BLaER1 (cell line): ENCODE measurements at regions not wholly inside any gene's neighbourhood (a gene's known extent, or its start where the extent isn't known, plus 50 kb on each side); places are given as distances from the start of the nearest gene placed in this dataset.
"Not testable (repeated sequence)": the region's sequence is repeated elsewhere in the genome, so short reads cannot be mapped to it uniquely, and the experiment has no call there.

ENCODE experiments used
- H3K27ac ChIP-seq: shearing (Covaris generic); formaldehyde crosslinking; 2 replicates; pipeline ENCODE4 v1.8.1; 2022
- H3K27me3 ChIP-seq: shearing (Covaris generic); formaldehyde crosslinking; 2 replicates; pipeline ENCODE4 v1.8.1; 2022
- H3K36me3 ChIP-seq: shearing (Covaris generic); formaldehyde crosslinking; 2 replicates; pipeline ENCODE4 v1.8.1; 2022
- H3K4me1 ChIP-seq: shearing (Covaris generic); formaldehyde crosslinking; 2 replicates; pipeline ENCODE4 v1.8.1; 2022
- H3K4me2 ChIP-seq: shearing (Covaris generic); formaldehyde crosslinking; 2 replicates; pipeline ENCODE4 v1.8.1; 2022
- H3K4me3 ChIP-seq: shearing (Covaris generic); formaldehyde crosslinking; 2 replicates; pipeline ENCODE4 v1.8.1; 2022
- H3K9ac ChIP-seq: shearing (Covaris generic); formaldehyde crosslinking; 2 replicates; pipeline ENCODE4 v1.8.1; 2022
- H3K9me3 ChIP-seq: shearing (Covaris generic); formaldehyde crosslinking; 2 replicates; pipeline ENCODE4 v1.8.1; 2022
- H4K20me1 ChIP-seq: shearing (Covaris generic); formaldehyde crosslinking; 2 replicates; pipeline ENCODE4 v1.8.1; 2022
- Cebpa-rat ChIP-seq: shearing (Covaris generic); IDR thresholded peaks from 2 replicates; pipeline ENCODE4 v1.8.1; 2022

GRCh38 chr10:44259090-44259874 lies 125.6 kb downstream of the CXCL12 start:
- Histone ChIP-seq H4K20me1 (no peaks in the 10 kb centered on the region), H3K4me3 (no peak overlapping the region), H3K9ac (no peak overlapping the region), H3K27ac (no peak overlapping the region), H3K4me1 (no peaks in the 10 kb centered on the region), H3K27me3 (no peaks in the 10 kb centered on the region), H3K9me3 (no peaks in the 10 kb centered on the region), H3K36me3 (no peaks in the 10 kb centered on the region), H3K4me2 (no peak overlapping the region)
- no peak for TF ChIP-seq Cebpa-rat

- H3K9ac ChIP-seq = no peak overlapping the region
- H3K27me3 ChIP-seq = no peaks in the 10 kb centered on the region
- H3K4me3 ChIP-seq = no peak overlapping the region
- TF ChIP-seq Cebpa-rat = no peak
- H3K9me3 ChIP-seq = no peaks in the 10 kb centered on the region
- H3K27ac ChIP-seq = no peak overlapping the region
- H3K36me3 ChIP-seq = no peaks in the 10 kb centered on the region
- no peaks in the 10 kb centered on the region for H4K20me1 ChIP-seq
- no peak overlapping the region for H3K4me2 ChIP-seq
- no peaks in the 10 kb centered on the region for H3K4me1 ChIP-seq
Measured at GRCh38 chr10:44258460-44259089, 126.3 kb downstream of the CXCL12 start.

DNA sequence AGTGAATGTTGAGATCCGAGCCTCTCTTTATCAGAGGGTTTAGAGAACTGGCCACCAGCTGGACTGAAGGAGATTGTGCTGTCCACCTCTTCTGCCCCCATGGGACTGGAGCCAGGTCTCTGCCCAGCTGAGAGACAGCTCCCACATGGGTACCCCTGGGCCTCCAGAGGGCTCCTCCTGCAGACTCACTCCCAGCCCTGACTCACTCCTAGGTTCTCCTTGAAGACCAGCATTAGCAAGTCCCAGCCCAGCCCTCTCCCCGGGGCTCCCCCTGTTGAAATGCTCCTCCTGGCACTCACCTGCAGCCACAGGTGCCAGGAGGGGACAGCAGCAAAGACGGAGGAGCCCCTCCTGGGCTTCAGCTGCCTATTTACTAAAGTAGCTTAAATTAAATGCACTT lies 126.9 kb downstream of the CXCL12 start:
- Histone ChIP-seq H3K4me2 (no peak overlapping the region), H3K9ac (no peak overlapping the region), H3K27me3 (no peaks in the 10 kb centered on the region), H3K4me1 (no peaks in the 10 kb centered on the region), H3K36me3 (no peaks in the 10 kb centered on the region), H4K20me1 (no peaks in the 10 kb centered on the region), H3K27ac (no peak overlapping the region), H3K9me3 (no peaks in the 10 kb centered on the region), H3K4me3 (no peak overlapping the region)
- TF ChIP-seq Cebpa-rat = no peak

DNA sequence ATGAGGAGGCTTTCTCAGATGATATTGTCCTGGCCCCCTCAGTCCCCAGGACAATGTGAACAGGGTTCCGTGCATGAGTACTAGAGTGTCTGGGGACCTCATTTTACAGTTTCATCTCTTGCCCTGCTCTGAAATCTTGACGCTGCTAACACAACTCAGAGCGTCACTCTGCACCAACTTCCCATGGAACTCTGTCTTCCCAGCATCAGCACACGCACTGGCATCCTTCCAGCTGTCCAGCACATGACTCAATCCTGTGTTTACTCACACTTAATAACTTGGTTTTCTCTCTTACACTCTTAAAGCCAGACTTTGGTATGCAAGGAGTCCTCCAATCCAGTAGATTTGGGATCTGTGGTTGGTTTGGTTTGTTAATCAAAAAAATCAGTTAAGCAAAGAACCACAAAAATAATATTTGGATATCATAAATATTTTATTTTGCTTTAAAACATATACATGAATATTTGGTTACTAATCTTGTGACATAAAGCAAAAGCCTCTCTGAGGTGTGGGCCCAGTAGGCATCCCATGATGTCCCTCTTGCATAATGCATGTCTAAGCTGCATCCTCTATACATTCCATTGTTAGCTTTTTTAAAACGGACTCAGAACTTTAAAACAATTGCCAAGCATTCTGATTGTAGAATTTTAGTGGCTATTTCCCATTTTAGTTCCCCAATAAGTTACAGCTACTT lies 131.0 kb downstream of the CXCL12 start:
- Histone ChIP-seq H3K4me1 (no peaks in the 10 kb centered on the region), H3K9me3 (no peaks in the 10 kb centered on the region; the same call in 1 of the 2 replicates), H3K36me3 (no peaks in the 10 kb centered on the region), H3K9ac (no peak overlapping the region), H3K4me2 (no peak overlapping the region), H3K4me3 (no peak overlapping the region), H3K27me3 (no peaks in the 10 kb centered on the region), H3K27ac (no peak overlapping the region), H4K20me1 (no peaks in the 10 kb centered on the region)
- no peak for TF ChIP-seq Cebpa-rat

GRCh38 chr10:44252631-44253030 lies 132.3 kb downstream of the CXCL12 start:
- H3K4me1 ChIP-seq, H3K36me3 ChIP-seq, H3K27ac ChIP-seq, H3K9ac ChIP-seq, H3K27me3 ChIP-seq, H3K9me3 ChIP-seq, H3K4me2 ChIP-seq, H3K4me3 ChIP-seq, H4K20me1 ChIP-seq: not testable (repeated sequence)

GRCh38 chr10:44249933-44250332 lies 135.0 kb downstream of the CXCL12 start:
- H3K4me1 ChIP-seq, H4K20me1 ChIP-seq, H3K27ac ChIP-seq, H3K4me2 ChIP-seq, H3K27me3 ChIP-seq, H3K9ac ChIP-seq, H3K36me3 ChIP-seq, H3K4me3 ChIP-seq: not testable (repeated sequence)
- peaks cover 13% of the 10 kb centered on the region for H3K9me3 ChIP-seq

- TF ChIP-seq Cebpa-rat = no peak
- no peaks in the 10 kb centered on the region for H3K27me3 ChIP-seq
- H3K9me3 ChIP-seq = peaks cover 13% of the 10 kb centered on the region
- H3K4me1 ChIP-seq = no peaks in the 10 kb centered on the region
- H3K4me2 ChIP-seq = no peak overlapping the region
- H3K9ac ChIP-seq = no peak overlapping the region
- no peaks in the 10 kb centered on the region for H4K20me1 ChIP-seq
- H3K27ac ChIP-seq = no peak overlapping the region
- no peak overlapping the region for H3K4me3 ChIP-seq
- H3K36me3 ChIP-seq = no peaks in the 10 kb centered on the region
Measured at GRCh38 chr10:44249490-44249889, 135.4 kb downstream of the CXCL12 start.

GRCh38 chr10:44246700-44247099 lies 138.2 kb downstream of the CXCL12 start:
- peaks cover 13% of the 10 kb centered on the region for H3K9me3 ChIP-seq
- H3K4me2 ChIP-seq, H3K27me3 ChIP-seq, H3K9ac ChIP-seq, H3K36me3 ChIP-seq, H3K4me1 ChIP-seq, H3K4me3 ChIP-seq, H4K20me1 ChIP-seq, H3K27ac ChIP-seq: not testable (repeated sequence)

GRCh38 chr10:44246287-44246686 lies 138.6 kb downstream of the CXCL12 start:
- not testable (repeated sequence) for H3K4me2 ChIP-seq, H4K20me1 ChIP-seq, H3K4me3 ChIP-seq, H3K27me3 ChIP-seq, H3K27ac ChIP-seq, H3K4me1 ChIP-seq, H3K36me3 ChIP-seq, H3K9ac ChIP-seq
- peaks cover 13% of the 10 kb centered on the region for H3K9me3 ChIP-seq

DNA sequence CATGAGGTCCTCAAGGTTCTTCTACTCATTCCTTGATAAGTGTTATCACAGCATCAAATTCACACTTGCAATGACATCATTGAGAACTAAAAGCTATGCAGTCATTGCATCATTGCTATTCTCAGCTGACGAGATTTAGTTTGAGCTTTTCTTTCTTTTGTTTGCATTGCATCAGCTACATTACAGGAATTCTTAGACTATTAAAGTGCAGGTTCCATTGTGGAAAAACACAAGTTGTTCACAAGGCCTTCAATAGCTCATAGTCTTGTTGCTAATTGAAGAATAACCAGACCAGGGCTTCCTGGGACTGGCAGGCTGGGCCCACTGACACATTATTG lies 139.3 kb downstream of the CXCL12 start:
- H3K9ac ChIP-seq = no peak overlapping the region
- no peak overlapping the region for H3K27ac ChIP-seq
- H3K4me1 ChIP-seq = no peaks in the 10 kb centered on the region
- TF ChIP-seq Cebpa-rat = no peak
- no peaks in the 10 kb centered on the region for H3K27me3 ChIP-seq
- H3K36me3 ChIP-seq = no peaks in the 10 kb centered on the region
- no peaks in the 10 kb centered on the region for H4K20me1 ChIP-seq
- H3K9me3 ChIP-seq = peaks cover 13% of the 10 kb centered on the region
- H3K4me3 ChIP-seq = no peak overlapping the region
- no peak overlapping the region for H3K4me2 ChIP-seq
